ENCODE measurements at regions not wholly inside any gene's neighbourhood (a gene's known extent, or its start where the extent isn't known, plus 50 kb on each side); places are given as distances from the start of the nearest gene placed in this dataset.

DNA sequence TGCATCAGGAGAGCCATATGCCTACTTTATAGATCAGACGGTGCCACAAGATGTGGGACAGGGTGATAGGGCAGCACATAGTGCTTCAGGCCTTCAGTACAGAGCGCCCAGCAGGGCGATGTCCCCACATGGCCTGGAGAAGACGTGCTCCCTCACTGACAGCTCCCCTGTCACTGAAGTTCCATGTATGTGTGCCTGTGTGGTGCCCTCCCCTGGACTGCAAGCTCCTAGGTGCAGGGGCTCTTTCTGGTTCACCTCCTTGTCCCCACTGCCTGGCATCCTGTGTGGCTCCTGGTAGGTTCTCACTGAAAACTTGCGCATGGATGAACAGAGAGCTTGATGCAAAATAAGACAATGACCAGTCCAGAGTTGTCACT is 233.1 kb downstream of the GADD45G start:
- TF ChIP-seq, protein P1, sequence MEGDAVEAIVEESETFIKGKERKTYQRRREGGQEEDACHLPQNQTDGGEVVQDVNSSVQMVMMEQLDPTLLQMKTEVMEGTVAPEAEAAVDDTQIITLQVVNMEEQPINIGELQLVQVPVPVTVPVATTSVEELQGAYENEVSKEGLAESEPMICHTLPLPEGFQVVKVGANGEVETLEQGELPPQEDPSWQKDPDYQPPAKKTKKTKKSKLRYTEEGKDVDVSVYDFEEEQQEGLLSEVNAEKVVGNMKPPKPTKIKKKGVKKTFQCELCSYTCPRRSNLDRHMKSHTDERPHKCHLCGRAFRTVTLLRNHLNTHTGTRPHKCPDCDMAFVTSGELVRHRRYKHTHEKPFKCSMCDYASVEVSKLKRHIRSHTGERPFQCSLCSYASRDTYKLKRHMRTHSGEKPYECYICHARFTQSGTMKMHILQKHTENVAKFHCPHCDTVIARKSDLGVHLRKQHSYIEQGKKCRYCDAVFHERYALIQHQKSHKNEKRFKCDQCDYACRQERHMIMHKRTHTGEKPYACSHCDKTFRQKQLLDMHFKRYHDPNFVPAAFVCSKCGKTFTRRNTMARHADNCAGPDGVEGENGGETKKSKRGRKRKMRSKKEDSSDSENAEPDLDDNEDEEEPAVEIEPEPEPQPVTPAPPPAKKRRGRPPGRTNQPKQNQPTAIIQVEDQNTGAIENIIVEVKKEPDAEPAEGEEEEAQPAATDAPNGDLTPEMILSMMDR (conservative IDR thresholded peaks at IDR 0.05; ENCODE audit: low read depth in 2 of 2), result no peak
- TF ChIP-seq EZH2 (IDR thresholded peaks at IDR 0.05; ENCODE audit: low read depth, unreplicated experiment) (no peak), CREB1 (CRISPR knock-in tag; IDR thresholded peaks at IDR 0.05; ENCODE audit: low read depth) (no peak), EZH2phosphoT487 (IDR thresholded peaks at IDR 0.05; ENCODE audit: unreplicated experiment) (no peak), POLR2AphosphoS5 (IDR thresholded peaks at IDR 0.05; ENCODE audit: low read depth) (no peak), STAT1 (IDR thresholded peaks at IDR 0.05; ENCODE audit: unreplicated experiment) (no peak), JUNB (IDR thresholded peaks at IDR 0.05; ENCODE audit: unreplicated experiment) (no peak), ZNF331 (CRISPR knock-in tag; IDR thresholded peaks at IDR 0.05; ENCODE audit: low read depth) (no peak)
- TF ChIP-seq, protein P2, sequence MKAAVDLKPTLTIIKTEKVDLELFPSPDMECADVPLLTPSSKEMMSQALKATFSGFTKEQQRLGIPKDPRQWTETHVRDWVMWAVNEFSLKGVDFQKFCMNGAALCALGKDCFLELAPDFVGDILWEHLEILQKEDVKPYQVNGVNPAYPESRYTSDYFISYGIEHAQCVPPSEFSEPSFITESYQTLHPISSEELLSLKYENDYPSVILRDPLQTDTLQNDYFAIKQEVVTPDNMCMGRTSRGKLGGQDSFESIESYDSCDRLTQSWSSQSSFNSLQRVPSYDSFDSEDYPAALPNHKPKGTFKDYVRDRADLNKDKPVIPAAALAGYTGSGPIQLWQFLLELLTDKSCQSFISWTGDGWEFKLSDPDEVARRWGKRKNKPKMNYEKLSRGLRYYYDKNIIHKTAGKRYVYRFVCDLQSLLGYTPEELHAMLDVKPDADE (IDR thresholded peaks at IDR 0.05), result no peak
- TF ChIP-seq, protein P3, sequence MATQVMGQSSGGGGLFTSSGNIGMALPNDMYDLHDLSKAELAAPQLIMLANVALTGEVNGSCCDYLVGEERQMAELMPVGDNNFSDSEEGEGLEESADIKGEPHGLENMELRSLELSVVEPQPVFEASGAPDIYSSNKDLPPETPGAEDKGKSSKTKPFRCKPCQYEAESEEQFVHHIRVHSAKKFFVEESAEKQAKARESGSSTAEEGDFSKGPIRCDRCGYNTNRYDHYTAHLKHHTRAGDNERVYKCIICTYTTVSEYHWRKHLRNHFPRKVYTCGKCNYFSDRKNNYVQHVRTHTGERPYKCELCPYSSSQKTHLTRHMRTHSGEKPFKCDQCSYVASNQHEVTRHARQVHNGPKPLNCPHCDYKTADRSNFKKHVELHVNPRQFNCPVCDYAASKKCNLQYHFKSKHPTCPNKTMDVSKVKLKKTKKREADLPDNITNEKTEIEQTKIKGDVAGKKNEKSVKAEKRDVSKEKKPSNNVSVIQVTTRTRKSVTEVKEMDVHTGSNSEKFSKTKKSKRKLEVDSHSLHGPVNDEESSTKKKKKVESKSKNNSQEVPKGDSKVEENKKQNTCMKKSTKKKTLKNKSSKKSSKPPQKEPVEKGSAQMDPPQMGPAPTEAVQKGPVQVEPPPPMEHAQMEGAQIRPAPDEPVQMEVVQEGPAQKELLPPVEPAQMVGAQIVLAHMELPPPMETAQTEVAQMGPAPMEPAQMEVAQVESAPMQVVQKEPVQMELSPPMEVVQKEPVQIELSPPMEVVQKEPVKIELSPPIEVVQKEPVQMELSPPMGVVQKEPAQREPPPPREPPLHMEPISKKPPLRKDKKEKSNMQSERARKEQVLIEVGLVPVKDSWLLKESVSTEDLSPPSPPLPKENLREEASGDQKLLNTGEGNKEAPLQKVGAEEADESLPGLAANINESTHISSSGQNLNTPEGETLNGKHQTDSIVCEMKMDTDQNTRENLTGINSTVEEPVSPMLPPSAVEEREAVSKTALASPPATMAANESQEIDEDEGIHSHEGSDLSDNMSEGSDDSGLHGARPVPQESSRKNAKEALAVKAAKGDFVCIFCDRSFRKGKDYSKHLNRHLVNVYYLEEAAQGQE (IDR thresholded peaks at IDR 0.05; ENCODE audit: unreplicated experiment), result no peak
- TF ChIP-seq, protein P4, sequence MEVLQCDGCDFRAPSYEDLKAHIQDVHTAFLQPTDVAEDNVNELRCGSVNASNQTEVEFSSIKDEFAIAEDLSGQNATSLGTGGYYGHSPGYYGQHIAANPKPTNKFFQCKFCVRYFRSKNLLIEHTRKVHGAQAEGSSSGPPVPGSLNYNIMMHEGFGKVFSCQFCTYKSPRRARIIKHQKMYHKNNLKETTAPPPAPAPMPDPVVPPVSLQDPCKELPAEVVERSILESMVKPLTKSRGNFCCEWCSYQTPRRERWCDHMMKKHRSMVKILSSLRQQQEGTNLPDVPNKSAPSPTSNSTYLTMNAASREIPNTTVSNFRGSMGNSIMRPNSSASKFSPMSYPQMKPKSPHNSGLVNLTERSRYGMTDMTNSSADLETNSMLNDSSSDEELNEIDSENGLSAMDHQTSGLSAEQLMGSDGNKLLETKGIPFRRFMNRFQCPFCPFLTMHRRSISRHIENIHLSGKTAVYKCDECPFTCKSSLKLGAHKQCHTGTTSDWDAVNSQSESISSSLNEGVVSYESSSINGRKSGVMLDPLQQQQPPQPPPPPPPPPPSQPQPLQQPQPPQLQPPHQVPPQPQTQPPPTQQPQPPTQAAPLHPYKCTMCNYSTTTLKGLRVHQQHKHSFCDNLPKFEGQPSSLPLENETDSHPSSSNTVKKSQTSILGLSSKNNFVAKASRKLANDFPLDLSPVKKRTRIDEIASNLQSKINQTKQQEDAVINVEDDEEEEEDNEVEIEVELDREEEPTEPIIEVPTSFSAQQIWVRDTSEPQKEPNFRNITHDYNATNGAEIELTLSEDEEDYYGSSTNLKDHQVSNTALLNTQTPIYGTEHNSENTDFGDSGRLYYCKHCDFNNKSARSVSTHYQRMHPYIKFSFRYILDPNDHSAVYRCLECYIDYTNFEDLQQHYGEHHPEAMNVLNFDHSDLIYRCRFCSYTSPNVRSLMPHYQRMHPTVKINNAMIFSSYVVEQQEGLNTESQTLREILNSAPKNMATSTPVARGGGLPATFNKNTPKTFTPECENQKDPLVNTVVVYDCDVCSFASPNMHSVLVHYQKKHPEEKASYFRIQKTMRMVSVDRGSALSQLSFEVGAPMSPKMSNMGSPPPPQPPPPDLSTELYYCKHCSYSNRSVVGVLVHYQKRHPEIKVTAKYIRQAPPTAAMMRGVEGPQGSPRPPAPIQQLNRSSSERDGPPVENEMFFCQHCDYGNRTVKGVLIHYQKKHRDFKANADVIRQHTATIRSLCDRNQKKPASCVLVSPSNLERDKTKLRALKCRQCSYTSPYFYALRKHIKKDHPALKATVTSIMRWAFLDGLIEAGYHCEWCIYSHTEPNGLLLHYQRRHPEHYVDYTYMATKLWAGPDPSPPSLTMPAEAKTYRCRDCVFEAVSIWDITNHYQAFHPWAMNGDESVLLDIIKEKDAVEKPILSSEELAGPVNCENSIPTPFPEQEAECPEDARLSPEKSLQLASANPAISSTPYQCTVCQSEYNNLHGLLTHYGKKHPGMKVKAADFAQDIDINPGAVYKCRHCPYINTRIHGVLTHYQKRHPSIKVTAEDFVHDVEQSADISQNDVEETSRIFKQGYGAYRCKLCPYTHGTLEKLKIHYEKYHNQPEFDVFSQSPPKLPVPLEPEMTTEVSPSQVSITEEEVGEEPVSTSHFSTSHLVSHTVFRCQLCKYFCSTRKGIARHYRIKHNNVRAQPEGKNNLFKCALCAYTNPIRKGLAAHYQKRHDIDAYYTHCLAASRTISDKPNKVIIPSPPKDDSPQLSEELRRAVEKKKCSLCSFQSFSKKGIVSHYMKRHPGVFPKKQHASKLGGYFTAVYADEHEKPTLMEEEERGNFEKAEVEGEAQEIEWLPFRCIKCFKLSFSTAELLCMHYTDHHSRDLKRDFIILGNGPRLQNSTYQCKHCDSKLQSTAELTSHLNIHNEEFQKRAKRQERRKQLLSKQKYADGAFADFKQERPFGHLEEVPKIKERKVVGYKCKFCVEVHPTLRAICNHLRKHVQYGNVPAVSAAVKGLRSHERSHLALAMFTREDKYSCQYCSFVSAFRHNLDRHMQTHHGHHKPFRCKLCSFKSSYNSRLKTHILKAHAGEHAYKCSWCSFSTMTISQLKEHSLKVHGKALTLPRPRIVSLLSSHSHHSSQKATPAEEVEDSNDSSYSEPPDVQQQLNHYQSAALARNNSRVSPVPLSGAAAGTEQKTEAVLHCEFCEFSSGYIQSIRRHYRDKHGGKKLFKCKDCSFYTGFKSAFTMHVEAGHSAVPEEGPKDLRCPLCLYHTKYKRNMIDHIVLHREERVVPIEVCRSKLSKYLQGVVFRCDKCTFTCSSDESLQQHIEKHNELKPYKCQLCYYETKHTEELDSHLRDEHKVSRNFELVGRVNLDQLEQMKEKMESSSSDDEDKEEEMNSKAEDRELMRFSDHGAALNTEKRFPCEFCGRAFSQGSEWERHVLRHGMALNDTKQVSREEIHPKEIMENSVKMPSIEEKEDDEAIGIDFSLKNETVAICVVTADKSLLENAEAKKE (CRISPR knock-in tag; IDR thresholded peaks at IDR 0.05), result no peak

All from GM23338 (cell line).